B cell (primary cell): ENCODE measurements at regions not wholly inside any gene's neighbourhood (a gene's known extent, or its start where the extent isn't known, plus 50 kb on each side); places are given as distances from the start of the nearest gene placed in this dataset.
"Not testable (repeated sequence)": the region's sequence is repeated elsewhere in the genome, so short reads cannot be mapped to it uniquely, and the experiment has no call there.

Experiments used
- ATAC-seq: fragments of 200-7000 bp; cut with Tn5 transposase; one replicate; pipeline ENCODE4 v1.10.0; 2021; ENCODE audit warnings: low read depth, mild to moderate bottlenecking, moderate number of reproducible peaks, moderate library complexity
- CTCF ChIA-PET: fragments of 350-600 bp; sonication (Branson Sonifier 250); formaldehyde crosslinking; loops from one replicate; lab custom pipeline; 2021; ENCODE audit warnings: antibody characterized with exemption, inconsistent platforms; lab: Charles Lee
- POLR2A ChIA-PET: fragments of 350-600 bp; sonication (Branson Sonifier 250); formaldehyde crosslinking; loops from one replicate; lab custom pipeline; 2021; ENCODE audit warnings: antibody characterized with exemption; lab: Charles Lee
- DNase-seq: peaks from one replicate; pipeline ENCODE4 v3.0.0; 2013
- H2AFZ ChIP-seq: 2 replicates; pipeline ENCODE4 v1.6.1; 2012; ENCODE audit warnings: mild to moderate bottlenecking, low read depth, low read length; ENCODE audit not compliant: insufficient read depth, poor library complexity, severe bottlenecking
- H3K27ac ChIP-seq, 2 donors: 1 replicate in 1 of 2; 2 replicates in 1 of 2; pipeline ENCODE4 v1.5.1; 2012 to 2013; ENCODE audit warnings: low read length in 2 of 2, mild to moderate bottlenecking in 2 of 2, moderate library complexity in 1 of 2
- H3K27me3 ChIP-seq, 4 experiments: fragments of 200-600 bp in 1 of 4; sonication (generic) in 1 of 4; replicated peaks in 1 of 4; 1 replicate in 2 of 4; 2 replicates in 2 of 4; pipeline versions ENCODE4 v1.6.1 to v1.7.0; 2013 to 2016; ENCODE audit warnings: low read length in 3 of 4, mild to moderate bottlenecking in 2 of 4, mixed read lengths in 1 of 4, moderate library complexity in 1 of 4; ENCODE audit not compliant: insufficient read depth in 4 of 4, control insufficient read depth in 3 of 4; ENCODE audit errors: control extremely low read depth in 1 of 4
- H3K36me3 ChIP-seq, 2 experiments: replicated peaks in 1 of 2; 1 replicate in 1 of 2; 2 replicates in 1 of 2; pipeline versions ENCODE4 v1.6.1 to v1.7.1; 2013; ENCODE audit warnings: low read length in 1 of 2; ENCODE audit not compliant: insufficient read depth in 2 of 2, control insufficient read depth in 1 of 2; ENCODE audit errors: control extremely low read depth in 1 of 2, extremely low read depth in 1 of 2
- H3K4me1 ChIP-seq, 2 donors: fragments of 200-600 bp in 1 of 2; sonication (generic) in 1 of 2; 1 replicate in 1 of 2; 2 replicates in 1 of 2; pipeline versions ENCODE4 v1.5.1 to v1.6.1; 2013 to 2017; ENCODE audit warnings: low read length in 2 of 2; ENCODE audit not compliant: control insufficient read depth in 2 of 2, insufficient read depth in 2 of 2
- H3K4me2 ChIP-seq: replicated peaks from 2 replicates; pipeline ENCODE3; 2012; ENCODE audit warnings: mild to moderate bottlenecking, low read depth, low read length; ENCODE audit not compliant: poor library complexity, severe bottlenecking
- H3K4me3 ChIP-seq, 5 experiments: fragments of 200-600 bp in 1 of 5; sonication (generic) in 1 of 5; 1 replicate in 3 of 5; 2 replicates in 2 of 5; pipeline versions ENCODE4 v1.5.1 to v1.7.0; 2011 to 2016; ENCODE audit warnings: low read length in 4 of 5, mild to moderate bottlenecking in 4 of 5, low read depth in 2 of 5, control low read depth in 1 of 5, moderate library complexity in 1 of 5; ENCODE audit not compliant: insufficient read depth in 1 of 5; ENCODE audit errors: control extremely low read depth in 1 of 5, extremely low read depth in 1 of 5
- H3K79me2 ChIP-seq: fragments of 200-600 bp; sonication (generic); one replicate; pipeline ENCODE4 v1.6.0; 2016; ENCODE audit warnings: low read length; ENCODE audit not compliant: control insufficient read depth, insufficient read depth
- H3K9ac ChIP-seq: fragments of 200-600 bp; sonication (generic); 2 replicates; pipeline ENCODE4 v1.6.1; 2017; ENCODE audit warnings: mild to moderate bottlenecking, low read length, moderate library complexity
- H3K9me3 ChIP-seq, 3 donors: one replicate each; pipeline versions ENCODE4 v1.6.1 to v1.7.1; 2013; ENCODE audit warnings: low read length in 2 of 3; ENCODE audit not compliant: control insufficient read depth in 2 of 3, insufficient read depth in 1 of 3; ENCODE audit errors: control extremely low read depth in 1 of 3
- H4K20me1 ChIP-seq: 2 replicates; pipeline ENCODE4 v1.6.0; 2012; ENCODE audit warnings: mild to moderate bottlenecking, low read length; ENCODE audit not compliant: insufficient read depth, control insufficient read depth, poor library complexity, severe bottlenecking
- H3K27ac Mint-ChIP-seq: one replicate; pipeline ENCODE4 v1.8.0; 2021; ENCODE audit warnings: mixed read lengths
- H3K27me3 Mint-ChIP-seq: one replicate; pipeline ENCODE4 v1.8.0; 2021; ENCODE audit warnings: mixed read lengths
- H3K4me1 Mint-ChIP-seq: one replicate; pipeline ENCODE4 v1.8.0; 2021; ENCODE audit warnings: mixed read lengths
- H3K4me3 Mint-ChIP-seq: one replicate; pipeline ENCODE4 v1.8.0; 2021; ENCODE audit warnings: mixed read lengths
- H3K9me3 Mint-ChIP-seq: one replicate; pipeline ENCODE4 v1.8.0; 2022; ENCODE audit warnings: mixed read lengths; ENCODE audit not compliant: insufficient read depth
- WGBS: methylation state at CpG from one replicate; pipeline ENCODE4 v1.1.5; 2013; ENCODE audit warnings: missing lambda C conversion rate; ENCODE audit not compliant: insufficient coverage; 5-methylcytosine and 5-hydroxymethylcytosine counted together
- intact Hi-C: fragments of 100-400 bp; cut with micrococcal nuclease; formaldehyde crosslinking; loops from one replicate; pipeline ENCODE4 v1.10.0; 2022

- DNase-seq, H3K27me3 Mint-ChIP-seq, H3K27ac Mint-ChIP-seq, H3K79me2 ChIP-seq, CTCF ChIA-PET, H3K9me3 Mint-ChIP-seq, H3K4me3 Mint-ChIP-seq, H2AFZ ChIP-seq, H3K4me1 ChIP-seq, intact Hi-C loops, H3K4me1 Mint-ChIP-seq, H3K4me2 ChIP-seq, H3K9me3 ChIP-seq, H3K27me3 ChIP-seq, ATAC-seq, H3K4me3 ChIP-seq, H3K36me3 ChIP-seq, H3K27ac ChIP-seq, H4K20me1 ChIP-seq, H3K9ac ChIP-seq, POLR2A ChIA-PET: not testable (repeated sequence)
- WGBS, result 64% methylated on average over 8 of the region's 8 CpGs
Measured at GRCh38 chr2:91742973-91743490, 3051.6 kb downstream of the RPIA start.

GRCh38 chr2:91743910-91744309, 3052.4 kb downstream of the RPIA start:
- H3K27me3 Mint-ChIP-seq, intact Hi-C loops, H4K20me1 ChIP-seq, POLR2A ChIA-PET, H3K9me3 ChIP-seq, H3K4me3 ChIP-seq, H3K79me2 ChIP-seq, H2AFZ ChIP-seq, H3K4me1 Mint-ChIP-seq, H3K27me3 ChIP-seq, H3K9me3 Mint-ChIP-seq, DNase-seq, H3K27ac Mint-ChIP-seq, H3K4me1 ChIP-seq, H3K4me3 Mint-ChIP-seq, H3K4me2 ChIP-seq, H3K27ac ChIP-seq, CTCF ChIA-PET, H3K9ac ChIP-seq, ATAC-seq, H3K36me3 ChIP-seq: not testable (repeated sequence)
- WGBS, result no CpG with 5 or more reads among the region's 1 CpG

- H3K4me1 ChIP-seq, DNase-seq, H3K9ac ChIP-seq, H3K79me2 ChIP-seq, H3K9me3 ChIP-seq, H3K27ac Mint-ChIP-seq, H3K4me3 ChIP-seq, H4K20me1 ChIP-seq, H3K4me2 ChIP-seq, intact Hi-C loops, H3K9me3 Mint-ChIP-seq, CTCF ChIA-PET, H3K36me3 ChIP-seq, POLR2A ChIA-PET, H3K27ac ChIP-seq, H2AFZ ChIP-seq, H3K27me3 ChIP-seq, ATAC-seq, H3K4me1 Mint-ChIP-seq, H3K27me3 Mint-ChIP-seq, H3K4me3 Mint-ChIP-seq: not testable (repeated sequence)
- WGBS, result 29% methylated on average over 7 of the region's 16 CpGs
Measured at GRCh38 chr2:91744700-91745141, 3053.2 kb downstream of the RPIA start.
